ENCODE measurements at regions not wholly inside any gene's neighbourhood (a gene's known extent, or its start where the extent isn't known, plus 50 kb on each side); places are given as distances from the start of the nearest gene placed in this dataset.

DNA sequence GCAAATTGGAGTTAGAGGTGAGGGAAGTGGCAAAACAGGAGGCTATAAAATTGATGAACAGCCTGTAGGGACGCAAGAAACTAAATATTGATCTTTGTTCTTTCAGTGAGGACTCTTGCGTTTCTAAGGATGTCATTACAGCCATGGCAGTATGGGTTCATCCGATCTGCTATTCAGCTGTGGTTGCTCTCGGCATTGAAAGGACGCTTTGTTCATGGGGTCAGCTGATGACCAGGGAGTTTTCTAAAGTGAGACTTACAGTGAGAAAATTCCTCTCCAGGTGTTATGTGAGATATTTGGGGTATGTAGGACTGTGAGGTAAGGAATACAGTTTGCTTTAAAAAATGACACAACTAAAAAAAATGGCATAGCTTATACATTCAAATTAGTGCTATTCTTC, 52.7 kb upstream of the PELI1 start:
- Histone ChIP-seq H3K4me1 (ENCODE audit: low read length) (peaks cover 38% of the 10 kb centered on the region), H3K4me2 (ENCODE audit: low read length) (no peak overlapping the region), H3K9ac (ENCODE audit: low read length) (no peak overlapping the region), H3K36me3 (replicated peaks; ENCODE audit: low read depth, low read length) (no peaks in the 10 kb centered on the region), H3K27me3 (ENCODE audit: low read depth, low read length) (no peaks in the 10 kb centered on the region), H2AFZ (ENCODE audit: low read depth, low read length) (no peak overlapping the region), H3K9me3 (ENCODE audit: insufficient read depth, low read length) (no peaks in the 10 kb centered on the region), H4K20me1 (ENCODE audit: insufficient read depth, low read length) (no peaks in the 10 kb centered on the region), H3K27ac (ENCODE audit: low read length) (no peak overlapping the region), H3K79me2 (ENCODE audit: low read length) (no peaks in the 10 kb centered on the region), H3K4me3 (ENCODE audit: low read length) (no peak overlapping the region)
- TF ChIP-seq, protein P1, sequence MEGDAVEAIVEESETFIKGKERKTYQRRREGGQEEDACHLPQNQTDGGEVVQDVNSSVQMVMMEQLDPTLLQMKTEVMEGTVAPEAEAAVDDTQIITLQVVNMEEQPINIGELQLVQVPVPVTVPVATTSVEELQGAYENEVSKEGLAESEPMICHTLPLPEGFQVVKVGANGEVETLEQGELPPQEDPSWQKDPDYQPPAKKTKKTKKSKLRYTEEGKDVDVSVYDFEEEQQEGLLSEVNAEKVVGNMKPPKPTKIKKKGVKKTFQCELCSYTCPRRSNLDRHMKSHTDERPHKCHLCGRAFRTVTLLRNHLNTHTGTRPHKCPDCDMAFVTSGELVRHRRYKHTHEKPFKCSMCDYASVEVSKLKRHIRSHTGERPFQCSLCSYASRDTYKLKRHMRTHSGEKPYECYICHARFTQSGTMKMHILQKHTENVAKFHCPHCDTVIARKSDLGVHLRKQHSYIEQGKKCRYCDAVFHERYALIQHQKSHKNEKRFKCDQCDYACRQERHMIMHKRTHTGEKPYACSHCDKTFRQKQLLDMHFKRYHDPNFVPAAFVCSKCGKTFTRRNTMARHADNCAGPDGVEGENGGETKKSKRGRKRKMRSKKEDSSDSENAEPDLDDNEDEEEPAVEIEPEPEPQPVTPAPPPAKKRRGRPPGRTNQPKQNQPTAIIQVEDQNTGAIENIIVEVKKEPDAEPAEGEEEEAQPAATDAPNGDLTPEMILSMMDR (IDR thresholded peaks at IDR 0.05; ENCODE audit: low read depth, low read length) = no peak
- TF ChIP-seq EZH2phosphoT487 (IDR thresholded peaks at IDR 0.05; ENCODE audit: low read depth) = no peak

DNA sequence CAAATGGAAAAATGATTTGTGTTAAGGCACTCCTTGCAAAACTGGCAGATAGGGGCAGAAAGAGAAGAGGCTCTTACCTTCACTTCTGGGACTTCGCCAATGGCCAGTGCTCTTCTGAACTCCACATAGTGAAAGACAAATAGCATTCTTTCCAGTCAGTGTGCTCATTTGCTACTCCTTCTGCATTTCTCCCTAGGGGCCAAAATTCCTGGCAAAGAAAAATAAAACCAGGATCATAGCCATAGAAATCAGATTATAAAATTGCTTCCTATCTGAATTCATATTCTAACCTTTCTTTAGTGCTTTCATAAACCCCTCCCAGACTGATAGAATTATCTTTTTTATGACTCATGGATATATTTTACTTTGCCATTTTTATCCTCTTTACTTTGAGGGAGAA, 56.9 kb upstream of the PELI1 start:
- Histone ChIP-seq H3K79me2 (ENCODE audit: low read length) (no peaks in the 10 kb centered on the region), H3K4me2 (ENCODE audit: low read length) (no peak overlapping the region), H4K20me1 (ENCODE audit: insufficient read depth, low read length) (no peaks in the 10 kb centered on the region), H3K27me3 (ENCODE audit: low read depth, low read length) (no peaks in the 10 kb centered on the region), H2AFZ (ENCODE audit: low read depth, low read length) (no peak overlapping the region), H3K4me1 (ENCODE audit: low read length) (peaks cover 52% of the 10 kb centered on the region), H3K9me3 (ENCODE audit: insufficient read depth, low read length) (no peaks in the 10 kb centered on the region), H3K36me3 (replicated peaks; ENCODE audit: low read depth, low read length) (no peaks in the 10 kb centered on the region), H3K4me3 (ENCODE audit: low read length) (no peak overlapping the region), H3K9ac (ENCODE audit: low read length) (no peak overlapping the region), H3K27ac (ENCODE audit: low read length) (no peak overlapping the region)
- no peak for TF ChIP-seq EZH2phosphoT487 (IDR thresholded peaks at IDR 0.05; ENCODE audit: low read depth)
- TF ChIP-seq, protein P1 (IDR thresholded peaks at IDR 0.05; ENCODE audit: low read depth, low read length) = no peak

- Histone ChIP-seq H3K36me3 (replicated peaks; ENCODE audit: low read depth, low read length) (no peaks in the 10 kb centered on the region), H2AFZ (ENCODE audit: low read depth, low read length) (no peak overlapping the region), H3K4me2 (ENCODE audit: low read length) (no peak overlapping the region), H3K9me3 (ENCODE audit: insufficient read depth, low read length) (no peaks in the 10 kb centered on the region), H4K20me1 (ENCODE audit: insufficient read depth, low read length) (no peaks in the 10 kb centered on the region), H3K27me3 (ENCODE audit: low read depth, low read length) (no peaks in the 10 kb centered on the region), H3K79me2 (ENCODE audit: low read length) (no peaks in the 10 kb centered on the region), H3K4me1 (ENCODE audit: low read length) (peaks cover 59% of the 10 kb centered on the region), H3K4me3 (ENCODE audit: low read length) (no peak overlapping the region), H3K27ac (ENCODE audit: low read length) (no peak overlapping the region), H3K9ac (ENCODE audit: low read length) (no peak overlapping the region)
- TF ChIP-seq, protein P1 (IDR thresholded peaks at IDR 0.05; ENCODE audit: low read depth, low read length) = no peak
- no peak for TF ChIP-seq EZH2phosphoT487 (IDR thresholded peaks at IDR 0.05; ENCODE audit: low read depth)
These were observed 58.1 kb upstream of the PELI1 start for GRCh38 chr2:64202206-64202845.

DNA sequence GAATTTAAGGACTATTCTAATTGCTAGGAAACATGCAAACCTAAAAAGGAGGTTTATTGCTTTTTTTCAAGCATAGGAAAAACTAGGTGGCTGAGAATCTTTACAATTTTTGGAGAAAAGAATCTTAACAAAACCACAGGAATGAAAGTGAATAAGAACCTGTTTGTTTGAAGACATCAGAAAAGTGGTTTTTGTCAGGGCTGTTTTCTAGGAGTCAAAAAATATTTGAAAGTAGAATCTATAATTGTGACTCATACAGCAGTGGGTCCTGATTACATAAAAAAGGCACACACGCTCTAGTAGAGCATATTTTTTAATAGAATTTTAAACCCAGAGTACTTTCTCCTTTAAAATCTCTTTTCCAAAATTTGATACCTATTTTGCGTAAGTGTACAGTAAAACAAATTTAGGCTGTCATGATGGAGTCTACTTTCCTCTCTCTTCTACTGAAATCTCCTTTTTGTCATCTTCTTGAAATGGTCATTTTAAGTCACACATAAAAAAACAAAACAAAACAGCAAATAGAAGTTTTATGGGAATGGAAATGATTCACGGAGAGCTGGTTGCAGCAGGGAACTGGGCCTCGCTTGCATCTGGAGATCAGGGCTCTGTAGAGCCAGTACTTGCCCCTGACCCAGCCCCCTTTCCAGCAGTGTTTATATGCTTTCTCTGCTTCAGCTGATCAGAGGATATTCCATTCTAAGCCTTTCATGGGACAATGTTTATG, 59.1 kb upstream of the PELI1 start:
- Histone ChIP-seq H3K36me3 (replicated peaks; ENCODE audit: low read depth, low read length) (no peaks in the 10 kb centered on the region), H3K27ac (ENCODE audit: low read length) (peak overlapping the region; percentile 81), H3K4me2 (ENCODE audit: low read length) (peak overlapping the region; percentile 96), H3K9ac (ENCODE audit: low read length) (peak overlapping the region; percentile 77), H4K20me1 (ENCODE audit: insufficient read depth, low read length) (no peaks in the 10 kb centered on the region), H3K9me3 (ENCODE audit: insufficient read depth, low read length) (no peaks in the 10 kb centered on the region), H2AFZ (ENCODE audit: low read depth, low read length) (peak overlapping the region; percentile 68), H3K4me3 (ENCODE audit: low read length) (peak overlapping the region; percentile 75), H3K79me2 (ENCODE audit: low read length) (no peaks in the 10 kb centered on the region), H3K4me1 (ENCODE audit: low read length) (peaks cover 58% of the 10 kb centered on the region), H3K27me3 (ENCODE audit: low read depth, low read length) (no peaks in the 10 kb centered on the region)
- no peak for TF ChIP-seq EZH2phosphoT487 (IDR thresholded peaks at IDR 0.05; ENCODE audit: low read depth)
- TF ChIP-seq, protein P1 (IDR thresholded peaks at IDR 0.05; ENCODE audit: low read depth, low read length) = no peak

Measured in OCI-LY3 (cell line).